SU-DHL-6 (cell line): ENCODE measurements at regions not wholly inside any gene's neighbourhood (a gene's known extent, or its start where the extent isn't known, plus 50 kb on each side); places are given as distances from the start of the nearest gene placed in this dataset.

Experiments
- EZH2phosphoT487 ChIP-seq: fragments of 200-600 bp; sonication (generic), shearing (Covaris generic); conservative IDR thresholded peaks from 2 replicates; pipeline ENCODE4 v1.6.1; 2018; ENCODE audit warnings: mild to moderate bottlenecking, antibody characterized with exemption, low read length, moderate library complexity, mixed read lengths
- TF ChIP-seq, protein P1 (sequence below): fragments of 200-600 bp; sonication (generic); IDR thresholded peaks from one replicate; pipeline ENCODE4 v1.5.1; 2017; ENCODE audit warnings: antibody characterized with exemption, mild to moderate bottlenecking, low read length, moderate library complexity; ENCODE audit not compliant: insufficient read depth, poor library complexity, severe bottlenecking

DNA sequence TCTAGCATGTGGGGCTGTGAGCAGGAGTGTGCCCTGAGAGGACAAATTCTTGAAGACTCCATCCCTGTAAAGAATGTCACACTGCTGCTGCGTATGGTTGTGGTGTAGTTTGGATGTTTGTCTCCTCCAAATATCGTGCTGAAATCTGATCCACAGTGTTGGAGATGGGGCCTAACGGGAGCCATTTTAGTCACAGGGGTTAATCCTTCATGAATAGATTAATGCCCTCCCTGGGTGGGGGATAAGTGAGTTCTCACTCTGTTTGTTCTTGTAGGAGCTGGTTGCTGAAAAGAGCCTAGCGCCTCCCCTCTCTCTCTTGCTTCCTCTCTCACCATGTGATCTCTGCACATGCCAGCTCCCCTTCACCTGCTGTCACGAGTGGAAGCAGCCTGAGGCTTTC is 94.5 kb upstream of the VASH1 start:
- TF ChIP-seq, protein P1, sequence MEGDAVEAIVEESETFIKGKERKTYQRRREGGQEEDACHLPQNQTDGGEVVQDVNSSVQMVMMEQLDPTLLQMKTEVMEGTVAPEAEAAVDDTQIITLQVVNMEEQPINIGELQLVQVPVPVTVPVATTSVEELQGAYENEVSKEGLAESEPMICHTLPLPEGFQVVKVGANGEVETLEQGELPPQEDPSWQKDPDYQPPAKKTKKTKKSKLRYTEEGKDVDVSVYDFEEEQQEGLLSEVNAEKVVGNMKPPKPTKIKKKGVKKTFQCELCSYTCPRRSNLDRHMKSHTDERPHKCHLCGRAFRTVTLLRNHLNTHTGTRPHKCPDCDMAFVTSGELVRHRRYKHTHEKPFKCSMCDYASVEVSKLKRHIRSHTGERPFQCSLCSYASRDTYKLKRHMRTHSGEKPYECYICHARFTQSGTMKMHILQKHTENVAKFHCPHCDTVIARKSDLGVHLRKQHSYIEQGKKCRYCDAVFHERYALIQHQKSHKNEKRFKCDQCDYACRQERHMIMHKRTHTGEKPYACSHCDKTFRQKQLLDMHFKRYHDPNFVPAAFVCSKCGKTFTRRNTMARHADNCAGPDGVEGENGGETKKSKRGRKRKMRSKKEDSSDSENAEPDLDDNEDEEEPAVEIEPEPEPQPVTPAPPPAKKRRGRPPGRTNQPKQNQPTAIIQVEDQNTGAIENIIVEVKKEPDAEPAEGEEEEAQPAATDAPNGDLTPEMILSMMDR, result no peak
- TF ChIP-seq EZH2phosphoT487, result no peak
